H1 (cell line): ENCODE measurements at regions not wholly inside any gene's neighbourhood (a gene's known extent, or its start where the extent isn't known, plus 50 kb on each side); places are given as distances from the start of the nearest gene placed in this dataset.
"Not testable (repeated sequence)": the region's sequence is repeated elsewhere in the genome, so short reads cannot be mapped to it uniquely, and the experiment has no call there.

Source experiments
- CTCF ChIA-PET: fragments of 300-600 bp; sonication (Branson Sonifier 250); formaldehyde crosslinking; loops from one replicate; lab custom pipeline; 2021; ENCODE audit not compliant: partially characterized antibody; lab: Charles Lee
- POLR2A ChIA-PET: fragments of 300-600 bp; sonication (Branson Sonifier 250); formaldehyde crosslinking; loops from one replicate; lab custom pipeline; 2021; ENCODE audit warnings: inconsistent platforms; ENCODE audit not compliant: partially characterized antibody; lab: Charles Lee
- DNase-seq, 2 experiments: peaks; one replicate each; pipeline versions ENCODE4 v3.0.0 to v3.0.0-alpha.2; 2010 to 2022; ENCODE audit warnings: low spot score in 2 of 2, low read depth in 1 of 2, mixed read lengths in 1 of 2
- FAIRE-seq: peaks from 2 replicates; lab custom pipeline; 2011; peaks lifted over from hg19 to GRCh38; lab: Jason Lieb, UNC
- H2AFZ ChIP-seq: 2 replicates; pipeline ENCODE4 v1.8.1; 2012; ENCODE audit warnings: low read length, inconsistent platforms
- H2AK5ac ChIP-seq: 2 replicates; pipeline ENCODE4 v1.6.1; 2013; ENCODE audit warnings: low read depth, low read length
- H2BK120ac ChIP-seq: replicated peaks from 2 replicates; pipeline ENCODE3; 2013; ENCODE audit warnings: low read depth, low read length, inconsistent platforms
- H2BK12ac ChIP-seq: 2 replicates; pipeline ENCODE4 v1.6.1; 2013; ENCODE audit warnings: low read depth, low read length
- H2BK15ac ChIP-seq: 2 replicates; pipeline ENCODE4 v1.6.1; 2013; ENCODE audit warnings: low read length
- H2BK20ac ChIP-seq: 2 replicates; pipeline ENCODE4 v1.6.1; 2013; ENCODE audit warnings: low read length
- H2BK5ac ChIP-seq: 2 replicates; pipeline ENCODE4 v1.6.1; 2013; ENCODE audit warnings: low read depth, low read length
- H3K14ac ChIP-seq: 2 replicates; pipeline ENCODE4 v1.6.1; 2013; ENCODE audit warnings: inconsistent platforms; ENCODE audit not compliant: insufficient read length
- H3K18ac ChIP-seq: 2 replicates; pipeline ENCODE4 v1.6.1; 2013; ENCODE audit warnings: low read length; ENCODE audit errors: extremely low read depth
- H3K23ac ChIP-seq: 2 replicates; pipeline ENCODE4 v1.6.1; 2013; ENCODE audit warnings: inconsistent platforms; ENCODE audit not compliant: insufficient read length
- H3K23me2 ChIP-seq: 2 replicates; pipeline ENCODE4 v1.6.1; 2013; ENCODE audit warnings: low read depth, low read length
- H3K27ac ChIP-seq: 2 replicates; pipeline ENCODE4 v1.6.1; 2011; ENCODE audit warnings: low read depth, low read length, inconsistent platforms
- H3K27me3 ChIP-seq, 4 experiments: replicated peaks in 1 of 4; 1 replicate in 1 of 4; 2 replicates in 3 of 4; pipeline versions ENCODE4 v1.6.1 to v1.8.1; 2011 to 2013; ENCODE audit warnings: low read length in 3 of 4, mild to moderate bottlenecking in 3 of 4, inconsistent platforms in 2 of 4, mixed read lengths in 2 of 4, moderate library complexity in 1 of 4; ENCODE audit not compliant: control insufficient read depth in 3 of 4, insufficient read depth in 3 of 4; ENCODE audit errors: extremely low read depth in 1 of 4
- H3K36me3 ChIP-seq, 4 experiments: 2 replicates each; pipeline versions ENCODE4 v1.6.1 to v1.8.1; 2011 to 2013; ENCODE audit warnings: mild to moderate bottlenecking in 4 of 4, low read length in 3 of 4, moderate library complexity in 2 of 4, control low read depth in 1 of 4, inconsistent platforms in 1 of 4; ENCODE audit not compliant: insufficient read depth in 4 of 4, control insufficient read depth in 2 of 4
- H3K4ac ChIP-seq: replicated peaks from 2 replicates; pipeline ENCODE3; 2013; ENCODE audit warnings: low read length, low read depth, mixed read lengths, inconsistent platforms; ENCODE audit not compliant: insufficient read length
- H3K4me1 ChIP-seq, 4 experiments: replicated peaks in 1 of 4; 1 replicate in 1 of 4; 2 replicates in 3 of 4; pipeline versions ENCODE4 v1.6.1 to v1.8.1; 2011 to 2013; ENCODE audit warnings: low read length in 3 of 4, inconsistent platforms in 2 of 4, mixed read lengths in 1 of 4; ENCODE audit not compliant: insufficient read depth in 4 of 4, control insufficient read depth in 3 of 4
- H3K4me2 ChIP-seq, 2 experiments: 2 replicates each; pipeline versions ENCODE4 v1.6.1 to v1.8.1; 2011 to 2013; ENCODE audit warnings: low read depth in 2 of 2, low read length in 2 of 2, control low read depth in 1 of 2, inconsistent platforms in 1 of 2, mild to moderate bottlenecking in 1 of 2; ENCODE audit not compliant: insufficient read depth in 1 of 2
- H3K4me3 ChIP-seq, 4 experiments: fragments of 200-600, 300-600 bp in 1 of 4; sonication (generic), shearing (Covaris generic), sonication (Bioruptor Twin) in 1 of 4; 2 replicates each; pipeline versions ENCODE4 v1.5.1 to v1.8.1; 2011 to 2016; ENCODE audit warnings: low read length in 4 of 4, low read depth in 3 of 4, control low read depth in 2 of 4, inconsistent platforms in 2 of 4, mild to moderate bottlenecking in 2 of 4, mixed read lengths in 1 of 4, moderate library complexity in 1 of 4; ENCODE audit not compliant: insufficient read depth in 2 of 4; ENCODE audit errors: extremely low read depth in 1 of 4
- H3K56ac ChIP-seq: replicated peaks from 2 replicates; pipeline ENCODE3; 2013; ENCODE audit warnings: low read depth, mild to moderate bottlenecking, mixed read lengths, low read length, inconsistent platforms; ENCODE audit not compliant: insufficient read length
- H3K79me1 ChIP-seq: 2 replicates; pipeline ENCODE4 v1.6.1; 2013; ENCODE audit warnings: low read depth, low read length, control low read depth
- H3K79me2 ChIP-seq, 2 experiments: 2 replicates each; pipeline versions ENCODE4 v1.6.1 to v1.8.1; 2012 to 2013; ENCODE audit warnings: low read length in 2 of 2, mild to moderate bottlenecking in 2 of 2, inconsistent platforms in 1 of 2; ENCODE audit not compliant: insufficient read depth in 2 of 2, control insufficient read depth in 1 of 2
- H3K9ac ChIP-seq, 4 experiments: replicated peaks in 1 of 4; 1 replicate in 1 of 4; 2 replicates in 3 of 4; pipeline versions ENCODE4 v1.6.1 to v1.8.1; 2011 to 2013; ENCODE audit warnings: low read depth in 3 of 4, low read length in 3 of 4, control low read depth in 2 of 4, mild to moderate bottlenecking in 2 of 4, moderate library complexity in 2 of 4, inconsistent platforms in 1 of 4; ENCODE audit errors: extremely low read depth in 1 of 4
- H3K9me3 ChIP-seq, 2 experiments: 2 replicates each; pipeline versions ENCODE4 v1.6.1 to v1.8.1; 2012 to 2013; ENCODE audit warnings: mild to moderate bottlenecking in 2 of 2, moderate library complexity in 2 of 2, control low read depth in 1 of 2, inconsistent platforms in 1 of 2, low read depth in 1 of 2, low read length in 1 of 2, mixed read lengths in 1 of 2; ENCODE audit not compliant: insufficient read depth in 2 of 2
- H4K20me1 ChIP-seq, 2 experiments: replicated peaks in 1 of 2; 2 replicates each; pipeline versions ENCODE3 to v1.8.1; 2011 to 2013; ENCODE audit warnings: inconsistent platforms in 2 of 2, low read length in 2 of 2, mild to moderate bottlenecking in 1 of 2; ENCODE audit not compliant: insufficient read depth in 2 of 2, control insufficient read depth in 1 of 2
- H4K5ac ChIP-seq: 2 replicates; pipeline ENCODE4 v1.6.1; 2013; ENCODE audit warnings: low read length, low read depth, mixed read lengths, inconsistent platforms; ENCODE audit not compliant: insufficient read length
- H4K8ac ChIP-seq: 2 replicates; pipeline ENCODE4 v1.8.0; 2013; ENCODE audit warnings: mild to moderate bottlenecking, moderate library complexity, low read length, inconsistent platforms; ENCODE audit not compliant: insufficient read depth; ENCODE audit errors: extremely low read depth
- H4K91ac ChIP-seq: replicated peaks from 2 replicates; pipeline ENCODE3; 2013; ENCODE audit warnings: low read length, mixed read lengths, inconsistent platforms; ENCODE audit not compliant: insufficient read length
- WGBS, 2 experiments: shearing (Covaris generic) in 1 of 2; methylation state at CpG; one replicate each; pipeline versions ENCODE4 v1.1.6 to v1.1.7; 2013 to 2015; ENCODE audit warnings: low lambda C conversion rate in 2 of 2, mixed read lengths in 2 of 2, inconsistent platforms in 1 of 2, low coverage in 1 of 2, missing lambda C conversion rate in 1 of 2; ENCODE audit not compliant: insufficient replicate concordance in 2 of 2, insufficient coverage in 1 of 2, insufficient read length in 1 of 2; ENCODE audit errors: extremely low coverage in 1 of 2, missing lambda C conversion rate in 1 of 2; 5-methylcytosine and 5-hydroxymethylcytosine counted together

DNA sequence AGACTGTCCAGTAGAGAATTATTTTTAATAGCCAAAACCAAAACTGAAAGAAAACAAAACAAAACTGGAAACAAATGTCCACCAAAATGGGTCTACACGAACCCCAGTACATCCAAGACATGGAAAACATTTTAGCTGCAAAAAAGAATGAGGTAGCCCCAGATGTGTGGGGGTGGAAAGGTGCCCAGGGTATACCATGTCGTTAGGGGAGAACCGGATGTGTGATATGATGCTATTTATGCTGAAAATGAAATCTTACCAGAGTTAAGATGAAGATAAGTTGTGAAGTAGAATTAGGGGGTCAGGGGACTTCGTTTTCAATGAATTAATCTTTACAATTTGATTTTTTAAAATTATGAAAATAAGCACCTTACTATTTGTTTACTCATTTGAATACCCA is 72.2 kb downstream of the PROP1 start:
- H3K4ac ChIP-seq, H3K9me3 ChIP-seq, H3K14ac ChIP-seq, H3K27me3 ChIP-seq, H2BK120ac ChIP-seq, H2AK5ac ChIP-seq, DNase-seq, H2BK15ac ChIP-seq, H2BK12ac ChIP-seq, H3K4me1 ChIP-seq, H3K27ac ChIP-seq, POLR2A ChIA-PET, H4K91ac ChIP-seq, H4K8ac ChIP-seq, CTCF ChIA-PET, H3K18ac ChIP-seq, H2BK20ac ChIP-seq, H2AFZ ChIP-seq, H2BK5ac ChIP-seq, H3K9ac ChIP-seq, H3K79me2 ChIP-seq, H3K56ac ChIP-seq, H3K23me2 ChIP-seq, H3K4me2 ChIP-seq, H4K5ac ChIP-seq, H3K79me1 ChIP-seq, H4K20me1 ChIP-seq, H3K23ac ChIP-seq, H3K4me3 ChIP-seq, FAIRE-seq, H3K36me3 ChIP-seq: not testable (repeated sequence)
- WGBS, 2 experiments: 60% methylated on average over 3 of the region's 4 CpGs; no CpG with 5 or more reads in 1 of the 2 experiments

DNA sequence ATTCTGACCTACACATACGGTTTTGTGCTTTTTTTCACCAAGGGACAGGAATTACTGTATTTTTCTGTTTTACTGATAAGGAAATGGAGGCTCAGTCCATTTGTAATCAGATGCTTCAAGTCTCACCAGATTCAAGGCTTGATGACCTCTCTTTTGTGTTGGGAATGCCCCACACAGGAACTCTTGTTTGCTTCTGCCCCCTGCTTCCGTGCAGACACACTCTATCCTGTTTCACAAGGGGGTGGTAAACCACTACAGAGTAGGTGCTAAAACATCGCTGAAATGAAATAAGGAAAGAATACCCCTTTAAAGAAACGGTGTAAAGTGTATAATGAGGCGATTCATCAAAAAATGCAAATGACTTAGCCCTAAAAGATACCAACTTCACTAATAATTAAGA is 72.9 kb downstream of the PROP1 start:
- H2BK20ac ChIP-seq, H3K79me2 ChIP-seq, DNase-seq, H4K91ac ChIP-seq, H2AFZ ChIP-seq, H3K23ac ChIP-seq, H3K14ac ChIP-seq, H3K23me2 ChIP-seq, H3K4me1 ChIP-seq, H3K4ac ChIP-seq, H4K5ac ChIP-seq, H3K79me1 ChIP-seq, H4K8ac ChIP-seq, FAIRE-seq, H2BK12ac ChIP-seq, H3K56ac ChIP-seq, H3K9ac ChIP-seq, H2AK5ac ChIP-seq, H2BK5ac ChIP-seq, H2BK15ac ChIP-seq, H3K4me3 ChIP-seq, CTCF ChIA-PET, H3K27me3 ChIP-seq, H3K36me3 ChIP-seq, H3K27ac ChIP-seq, H3K9me3 ChIP-seq, H3K4me2 ChIP-seq, H2BK120ac ChIP-seq, H3K18ac ChIP-seq, POLR2A ChIA-PET, H4K20me1 ChIP-seq: not testable (repeated sequence)
- WGBS, 2 experiments: 92% methylated on average over 3 of the region's 5 CpGs; no CpG with 5 or more reads in 1 of the 2 experiments
